Suprapubic skin (tissue), 4 donors: ENCODE measurements at regions not wholly inside any gene's neighbourhood (a gene's known extent, or its start where the extent isn't known, plus 50 kb on each side); places are given as distances from the start of the nearest gene placed in this dataset.

Experiments used
- DNase-seq, 2 donors: peaks; one replicate each; pipeline ENCODE4 v3.0.0-alpha.2; 2019; ENCODE audit warnings: low spot score in 2 of 2
- H3K27ac ChIP-seq: fragments of 200-600 bp; sonication (generic); one replicate; pipeline ENCODE4 v1.5.1; 2019
- H3K27me3 ChIP-seq: fragments of 200-600 bp; sonication (generic); one replicate; pipeline ENCODE4 v1.5.1; 2019
- H3K36me3 ChIP-seq: fragments of 200-600 bp; sonication (generic); one replicate; pipeline ENCODE4 v1.5.1; 2019
- H3K4me1 ChIP-seq: fragments of 200-600 bp; sonication (generic); one replicate; pipeline ENCODE4 v1.5.1; 2019
- H3K4me3 ChIP-seq: fragments of 200-600 bp; sonication (generic); one replicate; pipeline ENCODE4 v1.5.1; 2019; ENCODE audit warnings: mild to moderate bottlenecking
- H3K9me3 ChIP-seq: fragments of 200-600 bp; sonication (generic); one replicate; pipeline ENCODE4 v1.5.1; 2019
- CTCF ChIP-seq, 2 donors: fragments of 200-600 bp in 1 of 2; fragments of 450-650 bp in 1 of 2; sonication (generic) in 1 of 2; IDR thresholded peaks; one replicate each; pipeline ENCODE4 v1.5.1; 2016 to 2019; ENCODE audit warnings: antibody characterized with exemption in 2 of 2, mild to moderate bottlenecking in 1 of 2, moderate library complexity in 1 of 2
- EP300 ChIP-seq: sonication (generic); formaldehyde crosslinking; IDR thresholded peaks from one replicate; pipeline ENCODE4 v1.6.1; 2017; ENCODE audit warnings: antibody characterized with exemption
- POLR2A ChIP-seq, 2 donors: fragments of 450-650 bp; IDR thresholded peaks; one replicate each; pipeline ENCODE4 v1.6.1; 2017; ENCODE audit warnings: antibody characterized with exemption in 2 of 2, mild to moderate bottlenecking in 2 of 2, moderate library complexity in 2 of 2
- POLR2AphosphoS5 ChIP-seq, 3 donors: sonication (generic); formaldehyde crosslinking; IDR thresholded peaks; one replicate each; pipeline ENCODE4 v1.6.1; 2017; ENCODE audit warnings: antibody characterized with exemption in 3 of 3
- WGBS: methylation state at CpG from one replicate; pipeline ENCODE4 v1.1.5; 2018; 5-methylcytosine and 5-hydroxymethylcytosine counted together

- Histone ChIP-seq H3K27ac (no peak overlapping the region), H3K27me3 (no peaks in the 10 kb centered on the region), H3K4me1 (no peaks in the 10 kb centered on the region), H3K36me3 (no peaks in the 10 kb centered on the region), H3K9me3 (no peaks in the 10 kb centered on the region), H3K4me3 (no peak overlapping the region)
- DNase-seq, result no peak
- TF ChIP-seq CTCF (IDR thresholded peaks at IDR 0.05) (no peak), EP300 (no peak), POLR2AphosphoS5 (IDR thresholded peaks at IDR 0.05) (no peak), POLR2A (IDR thresholded peaks at IDR 0.05) (no peak)
Measured at GRCh38 chr10:108822026-108822425, 1101.3 kb downstream of the XPNPEP1 start.

- H3K27ac ChIP-seq, result no peak overlapping the region
- no peaks in the 10 kb centered on the region for H3K9me3 ChIP-seq
- no peak overlapping the region for H3K4me3 ChIP-seq
- no peak for TF ChIP-seq POLR2AphosphoS5 (IDR thresholded peaks at IDR 0.05)
- no peaks in the 10 kb centered on the region for H3K4me1 ChIP-seq
- no peaks in the 10 kb centered on the region for H3K27me3 ChIP-seq
- 60% methylated on average over 1 of the region's 1 CpG for WGBS
- DNase-seq, result no peak
- no peaks in the 10 kb centered on the region for H3K36me3 ChIP-seq
Measured at GRCh38 chr10:108819302-108819701, 1104.0 kb downstream of the XPNPEP1 start.

GRCh38 chr10:108817584-108817983 lies 1105.7 kb downstream of the XPNPEP1 start:
- TF ChIP-seq POLR2A (IDR thresholded peaks at IDR 0.05), result no peak
- TF ChIP-seq POLR2AphosphoS5 (IDR thresholded peaks at IDR 0.05), result no peak
- no peak for TF ChIP-seq EP300
- no peak for TF ChIP-seq CTCF (IDR thresholded peaks at IDR 0.05)
- H3K4me1 ChIP-seq, result no peaks in the 10 kb centered on the region
- H3K36me3 ChIP-seq, result no peaks in the 10 kb centered on the region
- H3K27ac ChIP-seq, result no peak overlapping the region
- H3K4me3 ChIP-seq, result no peak overlapping the region
- H3K27me3 ChIP-seq, result no peaks in the 10 kb centered on the region
- WGBS, result 40% methylated on average over 2 of the region's 2 CpGs
- H3K9me3 ChIP-seq, result no peaks in the 10 kb centered on the region
- no peak for DNase-seq

GRCh38 chr10:108817135-108817534 lies 1106.2 kb downstream of the XPNPEP1 start:
- no peaks in the 10 kb centered on the region for H3K4me1 ChIP-seq
- H3K9me3 ChIP-seq, result no peaks in the 10 kb centered on the region
- no peak for DNase-seq
- H3K4me3 ChIP-seq, result no peak overlapping the region
- H3K27me3 ChIP-seq, result no peaks in the 10 kb centered on the region
- H3K36me3 ChIP-seq, result no peaks in the 10 kb centered on the region
- H3K27ac ChIP-seq, result no peak overlapping the region
- no peak for TF ChIP-seq EP300
- TF ChIP-seq POLR2A (IDR thresholded peaks at IDR 0.05), result no peak
- 73% methylated on average over 3 of the region's 3 CpGs for WGBS

- no peaks in the 10 kb centered on the region for H3K9me3 ChIP-seq
- H3K27me3 ChIP-seq, result no peaks in the 10 kb centered on the region
- no peaks in the 10 kb centered on the region for H3K4me1 ChIP-seq
- DNase-seq, result no peak
- no peak overlapping the region for H3K4me3 ChIP-seq
- TF ChIP-seq EP300 (no peak), CTCF (IDR thresholded peaks at IDR 0.05) (no peak), POLR2AphosphoS5 (IDR thresholded peaks at IDR 0.05) (no peak), POLR2A (IDR thresholded peaks at IDR 0.05) (no peak)
- no peak overlapping the region for H3K27ac ChIP-seq
- WGBS, result 81% methylated on average over 2 of the region's 2 CpGs
- no peaks in the 10 kb centered on the region for H3K36me3 ChIP-seq
Measured at GRCh38 chr10:108812906-108813305, 1110.4 kb downstream of the XPNPEP1 start.

GRCh38 chr10:108812296-108812695 lies 1111.0 kb downstream of the XPNPEP1 start:
- no peak overlapping the region for H3K27ac ChIP-seq
- H3K4me3 ChIP-seq, result no peak overlapping the region
- no peak for DNase-seq
- no peaks in the 10 kb centered on the region for H3K36me3 ChIP-seq
- whole genome bisulfite sequencing, result 48% methylated on average over 1 of the region's 1 CpG
- no peaks in the 10 kb centered on the region for H3K4me1 ChIP-seq
- no peaks in the 10 kb centered on the region for H3K9me3 ChIP-seq
- no peak for TF ChIP-seq EP300
- TF ChIP-seq CTCF (IDR thresholded peaks at IDR 0.05), result no peak
- TF ChIP-seq POLR2AphosphoS5 (IDR thresholded peaks at IDR 0.05), result no peak
- TF ChIP-seq POLR2A (IDR thresholded peaks at IDR 0.05), result no peak
- no peaks in the 10 kb centered on the region for H3K27me3 ChIP-seq
